IPS-11a (cell line): ENCODE measurements at regions not wholly inside any gene's neighbourhood (a gene's known extent, or its start where the extent isn't known, plus 50 kb on each side); places are given as distances from the start of the nearest gene placed in this dataset.
"Not testable (repeated sequence)": the region's sequence is repeated elsewhere in the genome, so short reads cannot be mapped to it uniquely, and the experiment has no call there.

Source experiments
- H3K4me3 ChIP-seq: one replicate; pipeline ENCODE4 v1.5.1; 2013; ENCODE audit warnings: low read depth, low read length, control low read depth

DNA sequence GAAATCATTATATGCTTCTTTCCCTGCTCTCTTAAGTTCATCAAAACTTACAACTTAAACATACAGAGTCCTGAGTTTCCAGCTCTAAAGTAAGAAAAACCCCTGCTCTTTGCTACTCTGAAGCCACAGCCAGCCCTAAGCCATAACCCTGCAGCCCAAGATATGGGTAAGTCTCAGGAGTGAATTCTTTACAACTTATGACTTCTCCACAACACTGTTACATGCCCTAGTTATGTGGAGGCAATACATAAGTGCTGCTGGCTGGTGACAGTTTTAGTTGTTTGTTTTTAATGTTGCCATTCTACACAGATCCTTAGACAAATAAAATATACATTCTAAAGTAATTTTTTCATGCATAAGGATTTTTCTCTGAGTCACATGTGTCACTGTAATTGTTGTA is 100.2 kb downstream of the FBXO8 start:
- H3K4me3 ChIP-seq, result no peak overlapping the region

DNA sequence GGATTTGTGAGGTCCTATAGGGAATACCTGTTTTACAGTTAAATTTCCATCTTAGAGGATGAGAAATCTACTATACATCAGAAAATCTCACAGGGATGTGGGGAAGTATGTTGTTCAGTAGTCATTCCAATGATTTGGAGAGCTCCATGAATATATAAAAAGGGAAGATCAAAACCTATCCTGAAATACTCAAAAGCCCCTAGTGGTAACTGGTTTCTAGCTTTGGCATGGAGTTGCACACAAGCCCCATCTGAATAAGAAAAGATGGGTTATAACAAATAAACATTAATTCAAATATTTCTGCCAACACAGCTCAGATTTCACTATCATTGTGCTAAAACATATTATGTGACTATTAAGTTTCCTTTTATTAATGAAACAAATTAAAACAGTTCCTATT is 101.6 kb downstream of the FBXO8 start:
- no peak overlapping the region for H3K4me3 ChIP-seq

DNA sequence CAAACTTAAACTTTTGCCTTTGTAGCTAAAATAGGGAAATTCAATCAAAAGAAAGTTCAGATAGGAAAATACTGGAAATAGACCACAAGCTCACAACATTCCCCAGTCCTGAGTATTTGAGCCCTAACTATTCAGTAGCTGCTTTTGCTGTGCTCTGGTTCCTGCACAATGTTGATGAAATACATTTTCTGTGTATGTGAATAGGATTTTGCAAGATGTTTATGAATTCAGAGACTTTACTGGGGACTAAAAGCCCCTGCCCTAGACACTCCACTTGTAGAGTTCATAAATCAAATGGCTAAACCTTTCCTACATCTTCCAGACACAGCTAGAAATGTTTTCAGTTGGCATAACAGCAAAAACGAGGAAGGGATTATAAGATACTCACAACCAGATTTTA is 105.9 kb downstream of the FBXO8 start:
- no peak overlapping the region for H3K4me3 ChIP-seq

DNA sequence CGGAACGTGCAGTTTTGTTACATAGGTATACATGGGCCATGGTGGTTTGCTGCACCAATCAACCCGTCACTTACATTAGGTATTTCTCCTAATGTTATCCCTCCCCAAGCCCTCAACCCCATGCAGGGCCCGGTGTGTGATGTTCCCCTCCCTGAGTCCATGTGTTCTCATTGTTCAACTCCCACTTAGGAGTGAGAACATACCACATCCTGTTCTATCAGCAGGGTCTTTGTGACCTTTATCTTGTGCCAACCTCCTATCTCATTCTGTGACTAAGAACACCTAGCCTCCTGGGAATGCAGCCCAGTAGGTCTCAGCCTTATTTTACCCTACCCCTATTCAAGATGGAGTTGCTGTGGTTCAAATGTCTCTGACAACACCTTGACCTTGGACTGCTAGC is 107.6 kb downstream of the FBXO8 start:
- H3K4me3 ChIP-seq, result not testable (repeated sequence)

- no peak overlapping the region for H3K4me3 ChIP-seq
Observed at GRCh38 chr4:174173360-174173759, 110.1 kb downstream of the FBXO8 start.

GRCh38 chr4:174172274-174172673 is 111.2 kb downstream of the FBXO8 start:
- H3K4me3 ChIP-seq, result no peak overlapping the region

- no peak overlapping the region for H3K4me3 ChIP-seq
Observed at GRCh38 chr4:174170906-174171305, 112.6 kb downstream of the FBXO8 start.

- H3K4me3 ChIP-seq, result no peak overlapping the region
Observed at GRCh38 chr4:174170091-174170490, 113.4 kb downstream of the FBXO8 start.

GRCh38 chr4:174157106-174157607 is 126.3 kb downstream of the FBXO8 start:
- no peak overlapping the region for H3K4me3 ChIP-seq

DNA sequence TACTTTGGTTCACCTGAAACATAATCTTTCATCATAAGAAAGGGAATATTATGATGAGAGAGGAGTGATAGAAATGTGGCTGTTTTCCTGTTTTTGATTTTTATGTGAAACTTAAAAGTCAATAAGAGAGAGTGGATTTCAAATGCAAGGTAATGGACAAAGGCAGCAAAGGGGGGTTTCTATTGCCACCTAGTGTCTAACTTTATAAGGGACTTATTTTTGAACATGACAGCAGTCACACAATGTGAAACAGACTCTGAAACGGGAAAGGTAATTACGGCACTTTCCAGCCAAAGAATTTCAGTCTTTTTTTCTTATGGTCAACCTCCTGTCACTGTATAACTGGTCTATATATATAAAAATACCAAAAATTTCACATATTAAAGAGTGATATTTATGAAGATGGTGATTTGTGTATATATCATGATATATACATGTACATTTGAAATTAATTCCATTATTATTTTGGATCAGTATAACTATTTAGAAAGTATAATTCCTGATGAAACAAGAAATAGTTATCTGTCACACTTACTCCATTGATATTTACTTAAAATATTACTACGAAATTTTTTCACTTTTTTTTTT is 127.1 kb downstream of the FBXO8 start:
- H3K4me3 ChIP-seq, result no peak overlapping the region

- H3K4me3 ChIP-seq, result no peak overlapping the region
Observed at GRCh38 chr4:174154215-174154854, 129.1 kb downstream of the FBXO8 start.

GRCh38 chr4:174152717-174153466 is 130.6 kb downstream of the FBXO8 start:
- H3K4me3 ChIP-seq, result no peak overlapping the region

- no peak overlapping the region for H3K4me3 ChIP-seq
Observed at GRCh38 chr4:174147863-174148262, 135.6 kb downstream of the FBXO8 start.

DNA sequence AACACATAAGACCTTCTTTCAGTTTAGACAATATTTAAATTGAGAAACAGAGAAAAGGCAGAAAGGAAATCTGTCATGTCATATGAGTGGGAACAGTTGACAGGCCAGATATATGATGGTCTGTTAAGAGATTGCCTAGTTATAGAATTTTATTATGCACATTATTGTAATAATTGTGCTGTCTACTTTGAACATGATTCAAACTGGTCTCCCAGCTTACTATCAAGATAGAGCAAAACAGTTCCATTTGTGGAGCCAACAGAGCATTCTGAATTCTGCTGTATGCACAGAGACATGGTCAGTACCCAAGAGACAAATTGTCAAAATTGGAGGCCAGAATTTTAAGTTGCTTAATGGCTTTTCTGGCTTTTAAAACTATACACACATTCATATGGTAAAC is 139.4 kb downstream of the FBXO8 start:
- no peak overlapping the region for H3K4me3 ChIP-seq

- no peak overlapping the region for H3K4me3 ChIP-seq
Observed at GRCh38 chr4:174141876-174142275, 141.6 kb downstream of the FBXO8 start.

DNA sequence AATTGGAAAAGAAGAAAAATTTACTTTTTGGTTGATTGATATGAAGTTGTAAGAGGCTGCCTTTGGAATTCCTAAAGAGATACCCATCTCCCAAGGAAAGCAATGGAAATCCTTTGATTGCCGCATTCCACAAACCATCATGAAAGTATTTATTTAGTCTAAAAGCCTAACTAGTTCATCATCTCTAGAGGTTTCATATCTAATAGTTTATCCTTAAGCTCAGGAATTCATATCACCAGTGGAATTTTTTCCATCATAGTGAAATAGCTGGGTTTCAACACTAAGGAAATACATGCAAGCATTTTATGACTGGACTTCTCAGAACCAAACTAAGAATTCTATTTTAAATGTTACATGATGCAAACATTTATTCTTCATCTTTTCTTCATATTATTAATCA is 144.9 kb downstream of the FBXO8 start:
- no peak overlapping the region for H3K4me3 ChIP-seq

- no peak overlapping the region for H3K4me3 ChIP-seq
Observed at GRCh38 chr4:174137698-174138097, 145.8 kb downstream of the FBXO8 start.

DNA sequence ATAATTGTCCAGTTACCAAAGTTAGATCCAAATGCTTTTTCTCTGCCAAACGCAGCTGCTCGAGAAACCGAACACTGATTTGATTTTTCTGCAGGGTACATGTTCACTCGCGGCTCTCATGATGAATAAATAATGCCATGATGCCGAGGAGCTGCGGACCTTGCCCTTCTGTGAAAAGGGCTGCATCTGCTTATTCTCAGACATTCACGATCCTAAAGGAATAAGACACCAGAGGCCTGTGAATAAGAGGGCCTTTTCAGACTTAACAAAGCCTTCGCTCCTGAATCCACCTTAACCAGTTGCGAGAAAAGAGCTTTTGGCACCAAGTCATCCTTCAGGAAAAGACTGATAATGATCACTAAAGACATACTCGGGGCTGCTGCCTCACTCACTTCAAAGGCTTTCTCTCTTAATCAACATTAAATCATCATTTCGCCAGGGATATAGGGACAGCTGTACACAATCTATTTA is 147.5 kb downstream of the FBXO8 start:
- no peak overlapping the region for H3K4me3 ChIP-seq

DNA sequence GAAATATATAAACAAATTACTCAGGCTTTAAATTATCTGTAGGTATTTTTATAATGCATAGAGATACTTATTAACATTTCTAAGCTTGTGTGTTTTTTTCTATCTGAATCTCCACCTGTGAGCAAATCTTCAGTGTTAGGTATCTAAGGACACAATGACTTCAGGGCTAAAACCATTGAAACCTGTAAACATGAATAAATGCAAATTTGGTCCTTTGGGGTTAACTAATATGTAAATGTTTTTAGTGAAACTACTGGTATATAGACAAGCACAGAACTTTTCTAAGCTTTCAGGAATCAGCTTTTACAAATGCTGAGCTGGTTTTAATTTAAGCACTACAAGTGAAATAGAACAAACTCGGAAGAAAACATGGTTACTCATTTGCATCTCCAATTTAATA is 147.9 kb downstream of the FBXO8 start:
- no peak overlapping the region for H3K4me3 ChIP-seq

- H3K4me3 ChIP-seq, result no peak overlapping the region
Observed at GRCh38 chr4:174134361-174134760, 149.1 kb downstream of the FBXO8 start.

DNA sequence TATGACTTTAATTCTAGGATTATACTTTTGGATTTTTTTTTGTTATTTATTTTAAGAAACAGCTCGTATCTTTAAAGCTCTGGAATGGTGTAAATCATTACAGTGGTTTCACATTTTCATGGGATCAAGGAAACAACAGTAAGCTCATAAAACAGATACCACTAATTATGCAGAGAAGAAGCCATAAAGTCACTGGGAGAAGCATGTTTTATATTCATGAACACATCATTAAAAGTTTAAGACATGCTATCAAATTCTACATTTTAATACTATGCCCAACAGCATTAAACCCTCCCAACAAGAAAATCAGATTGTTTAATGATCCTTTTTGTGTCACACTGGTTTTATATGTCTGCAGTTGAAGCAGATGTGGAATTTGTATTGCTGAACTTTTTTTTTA is 149.9 kb downstream of the FBXO8 start:
- H3K4me3 ChIP-seq, result no peak overlapping the region

GRCh38 chr4:174131901-174132300 is 151.6 kb downstream of the FBXO8 start:
- H3K4me3 ChIP-seq, result no peak overlapping the region
